ENCODE measurements at regions not wholly inside any gene's neighbourhood (a gene's known extent, or its start where the extent isn't known, plus 50 kb on each side); places are given as distances from the start of the nearest gene placed in this dataset.

GRCh38 chr10:29873941-29874484 is 185.4 kb downstream of the JCAD start:
- TF ChIP-seq EZH2phosphoT487 (IDR thresholded peaks at IDR 0.05; ENCODE audit: insufficient read depth, low read depth) (no peak), EZH2 (IDR thresholded peaks at IDR 0.05; ENCODE audit: insufficient read depth, poor library complexity, severe bottlenecking) (no peak)

Measured in GM23248 (cell line).